ENCODE measurements at regions not wholly inside any gene's neighbourhood (a gene's known extent, or its start where the extent isn't known, plus 50 kb on each side); places are given as distances from the start of the nearest gene placed in this dataset.

GRCh38 chr2:175832866-175833265 is 169.2 kb downstream of the LNPK start:
- TF ChIP-seq GATA2 (IDR thresholded peaks at IDR 0.05; ENCODE audit: low read depth, low read length) (no peak), GATA3 (IDR thresholded peaks at IDR 0.05; ENCODE audit: low read depth, low read length) (no peak)

Measured in SH-SY5Y (cell line).